ENCODE measurements at regions not wholly inside any gene's neighbourhood (a gene's known extent, or its start where the extent isn't known, plus 50 kb on each side); places are given as distances from the start of the nearest gene placed in this dataset.

DNA sequence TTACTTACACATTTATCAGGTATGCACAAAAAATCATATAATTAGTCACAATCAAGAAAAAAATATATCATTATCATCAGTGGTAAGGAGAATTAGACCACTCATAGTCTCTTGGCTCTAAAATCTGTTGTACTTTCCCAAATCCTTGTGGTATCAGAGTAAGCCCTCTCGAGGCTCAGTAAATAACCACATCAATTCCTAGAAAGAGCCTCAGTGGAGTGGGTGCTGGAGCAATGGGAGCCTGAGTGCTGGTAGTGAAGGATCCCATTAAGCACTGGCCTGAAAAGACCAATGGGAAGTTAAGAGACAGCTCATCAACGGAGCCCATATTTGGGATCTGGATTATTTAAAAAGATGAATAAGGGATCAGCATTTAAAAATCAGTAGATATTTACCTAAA, 130.3 kb upstream of the EFNA5 start:
- DNase-seq (ENCODE audit: low read depth) = no peak
- no peak for TF ChIP-seq CTCF (IDR thresholded peaks at IDR 0.05; ENCODE audit: control insufficient read depth, extremely low read depth, insufficient read depth)
- H3K4me3 ChIP-seq (ENCODE audit: low read depth, low read length) = no peak overlapping the region

GRCh38 chr5:107799306-107799705, 128.6 kb upstream of the EFNA5 start:
- no peak for TF ChIP-seq CTCF (IDR thresholded peaks at IDR 0.05; ENCODE audit: control insufficient read depth, extremely low read depth, insufficient read depth)
- no peak for DNase-seq (ENCODE audit: low read depth)
- no peak overlapping the region for H3K4me3 ChIP-seq (ENCODE audit: low read depth, low read length)

GRCh38 chr5:107796797-107797196, 126.1 kb upstream of the EFNA5 start:
- no peak for DNase-seq (ENCODE audit: low read depth)
- no peak for TF ChIP-seq CTCF (IDR thresholded peaks at IDR 0.05; ENCODE audit: control insufficient read depth, extremely low read depth, insufficient read depth)
- no peak overlapping the region for H3K4me3 ChIP-seq (ENCODE audit: low read depth, low read length)

DNA sequence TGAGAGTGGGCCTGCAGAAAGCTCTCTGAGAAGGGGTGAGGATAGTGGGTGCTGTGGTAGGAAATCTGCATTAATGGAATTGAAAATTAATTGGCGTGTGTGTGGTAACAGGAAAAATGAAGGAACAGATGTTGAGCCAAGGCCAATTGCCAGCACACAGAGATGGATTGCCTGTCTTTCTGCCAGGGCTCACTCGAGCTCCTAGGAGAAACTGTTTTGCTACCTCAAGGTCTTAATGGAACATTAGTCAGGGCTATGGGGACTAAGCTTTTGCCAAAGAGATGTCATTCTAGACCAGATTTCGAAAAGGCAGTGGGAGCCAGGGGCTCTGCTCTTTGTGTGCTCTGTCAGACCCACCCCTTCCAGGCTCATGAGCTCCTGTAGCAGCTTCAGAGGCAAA, 124.0 kb upstream of the EFNA5 start:
- TF ChIP-seq CTCF (IDR thresholded peaks at IDR 0.05; ENCODE audit: control insufficient read depth, extremely low read depth, insufficient read depth) = no peak
- no peak for DNase-seq (ENCODE audit: low read depth)
- H3K4me3 ChIP-seq (ENCODE audit: low read depth, low read length) = no peak overlapping the region

GRCh38 chr5:107792940-107793339, 122.2 kb upstream of the EFNA5 start:
- no peak for TF ChIP-seq CTCF (IDR thresholded peaks at IDR 0.05; ENCODE audit: control insufficient read depth, extremely low read depth, insufficient read depth)
- no peak overlapping the region for H3K4me3 ChIP-seq (ENCODE audit: low read depth, low read length)
- DNase-seq (ENCODE audit: low read depth) = no peak

DNA sequence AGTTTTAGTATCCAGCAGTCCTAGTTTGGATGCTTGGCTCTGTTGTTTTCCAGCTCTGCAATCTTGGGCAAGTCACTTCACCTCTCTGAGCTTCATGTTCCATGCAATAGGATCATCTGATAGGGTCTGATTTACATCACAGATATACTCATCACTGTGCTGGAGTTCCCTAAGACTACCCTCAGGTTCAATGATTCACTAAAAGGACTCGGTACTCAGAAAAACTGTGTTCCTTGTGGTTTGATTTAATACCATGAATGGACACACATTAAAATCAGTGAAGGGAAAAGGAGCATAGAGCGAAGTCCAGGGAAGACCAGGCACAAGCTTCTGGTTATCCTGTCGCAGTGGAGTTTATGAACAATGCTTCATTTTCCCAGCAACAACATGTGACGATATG, 119.9 kb upstream of the EFNA5 start:
- no peak for TF ChIP-seq CTCF (IDR thresholded peaks at IDR 0.05; ENCODE audit: control insufficient read depth, extremely low read depth, insufficient read depth)
- no peak for DNase-seq (ENCODE audit: low read depth)
- no peak overlapping the region for H3K4me3 ChIP-seq (ENCODE audit: low read depth, low read length)

- DNase-seq (ENCODE audit: low read depth) = no peak
- no peak for TF ChIP-seq CTCF (IDR thresholded peaks at IDR 0.05; ENCODE audit: control insufficient read depth, extremely low read depth, insufficient read depth)
- H3K4me3 ChIP-seq (ENCODE audit: low read depth, low read length) = no peak overlapping the region
Observed at GRCh38 chr5:107786424-107786823, 115.7 kb upstream of the EFNA5 start.
